ENCODE measurements at regions not wholly inside any gene's neighbourhood (a gene's known extent, or its start where the extent isn't known, plus 50 kb on each side); places are given as distances from the start of the nearest gene placed in this dataset.

- no peak for DNase-seq (ENCODE audit: low spot score)
These were observed 1676.7 kb upstream of the TENM3 start for GRCh38 chr4:180566492-180566891.

DNA sequence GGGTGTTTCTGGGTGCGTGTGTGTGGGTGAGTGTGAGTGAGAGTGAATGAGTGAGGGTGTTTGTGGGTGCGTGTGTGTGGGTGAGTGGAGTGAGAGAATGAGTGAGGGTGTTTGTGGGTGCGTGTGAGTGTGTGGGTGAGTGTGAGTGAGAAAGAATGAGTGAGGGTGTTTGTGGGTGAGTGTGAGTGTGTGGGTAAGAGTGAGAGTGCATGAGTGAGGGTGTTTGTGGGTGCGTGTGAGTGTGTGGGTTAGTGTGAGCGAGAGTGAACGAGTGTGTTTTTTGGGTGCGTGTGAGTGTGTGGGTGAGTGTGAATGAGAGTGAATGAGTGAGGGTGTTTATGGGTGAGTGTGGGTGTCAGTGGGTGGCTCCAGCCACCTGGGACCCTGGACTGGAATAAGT lies 1676.1 kb upstream of the TENM3 start:
- DNase-seq (ENCODE audit: low spot score): no peak

DNA sequence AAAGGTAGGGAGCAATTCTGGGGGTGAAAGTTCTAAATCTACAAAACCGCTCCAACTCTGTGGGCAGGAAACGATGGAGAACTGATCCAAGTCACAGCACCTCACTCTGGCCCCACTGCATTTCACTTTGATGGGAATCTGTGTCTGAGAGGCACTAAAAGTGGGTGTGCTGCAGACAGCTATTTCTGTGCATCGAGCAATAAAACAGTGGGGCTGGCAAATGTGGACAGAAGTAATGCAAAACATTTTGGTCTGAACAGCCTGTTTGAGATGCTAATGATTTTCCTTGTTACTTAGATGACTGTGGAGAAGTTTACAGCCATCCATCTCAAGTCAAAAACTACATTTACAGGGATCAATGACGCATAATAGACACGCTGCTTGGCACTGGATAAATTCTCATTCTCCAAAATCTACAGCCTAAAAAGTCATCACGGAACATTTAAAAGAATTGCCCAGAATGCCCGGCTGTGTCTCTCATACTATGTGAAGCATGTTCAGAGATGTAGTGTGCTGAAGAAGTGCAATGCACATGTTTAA lies 1671.6 kb upstream of the TENM3 start:
- no peak for DNase-seq (ENCODE audit: low spot score)

DNA sequence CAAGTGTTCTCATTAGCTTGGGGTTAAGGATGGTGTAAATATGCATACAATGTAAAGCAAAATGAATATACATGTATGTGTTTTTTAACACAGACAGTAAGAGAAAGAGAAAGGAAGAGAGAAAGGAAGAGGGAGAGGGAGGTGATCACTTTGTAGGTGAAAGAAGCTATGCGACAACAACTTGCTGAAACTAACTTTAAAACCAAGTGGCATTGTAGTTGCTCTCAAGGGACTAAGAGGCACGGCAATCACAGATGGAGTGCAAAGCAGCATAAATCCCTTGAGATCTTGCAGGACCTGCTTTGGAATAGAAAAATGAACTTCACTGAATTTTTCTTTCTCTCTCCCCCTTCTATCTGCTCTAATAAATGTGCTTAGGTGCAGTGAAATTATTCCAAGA lies 1665.0 kb upstream of the TENM3 start:
- no peak for DNase-seq (ENCODE audit: low spot score)

DNA sequence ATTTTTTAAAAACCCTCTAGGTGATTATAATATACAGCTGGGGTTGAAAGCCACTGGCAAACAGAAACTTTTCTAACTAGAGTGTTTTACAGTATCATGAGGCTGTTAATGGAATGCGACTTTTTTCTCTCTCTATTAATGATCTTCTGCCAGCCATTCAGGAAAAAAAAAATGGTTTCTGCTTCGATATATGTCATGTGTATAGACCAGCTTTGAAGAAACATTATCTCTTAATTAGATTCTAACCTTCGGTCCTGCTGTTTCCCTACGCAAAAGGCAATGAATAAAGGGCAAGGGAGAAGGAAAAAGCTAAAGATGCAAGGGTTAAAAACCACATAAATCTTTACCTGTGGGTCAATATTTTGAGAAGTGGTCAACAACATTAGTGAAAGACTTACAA lies 1662.1 kb upstream of the TENM3 start:
- DNase-seq (ENCODE audit: low spot score): no peak

DNA sequence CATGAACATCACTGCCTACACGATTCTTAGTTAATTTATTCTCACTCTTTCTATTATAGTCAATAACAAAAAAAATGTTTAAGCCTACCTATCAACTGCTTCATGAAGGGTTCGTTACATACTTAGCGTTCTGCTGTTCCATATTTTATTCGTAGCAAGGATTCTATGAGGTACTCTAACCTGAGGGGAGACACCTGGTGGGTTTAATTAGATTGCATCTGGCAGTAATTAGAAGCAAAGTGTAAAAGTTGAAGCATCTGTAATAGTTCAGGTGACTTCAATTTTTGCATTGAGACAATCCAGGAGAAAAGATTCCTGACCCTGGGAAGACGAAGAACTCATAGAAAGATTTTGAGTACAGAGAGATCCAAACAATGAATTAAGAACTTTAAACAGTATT lies 1655.8 kb upstream of the TENM3 start:
- no peak for DNase-seq (ENCODE audit: low spot score)

DNA sequence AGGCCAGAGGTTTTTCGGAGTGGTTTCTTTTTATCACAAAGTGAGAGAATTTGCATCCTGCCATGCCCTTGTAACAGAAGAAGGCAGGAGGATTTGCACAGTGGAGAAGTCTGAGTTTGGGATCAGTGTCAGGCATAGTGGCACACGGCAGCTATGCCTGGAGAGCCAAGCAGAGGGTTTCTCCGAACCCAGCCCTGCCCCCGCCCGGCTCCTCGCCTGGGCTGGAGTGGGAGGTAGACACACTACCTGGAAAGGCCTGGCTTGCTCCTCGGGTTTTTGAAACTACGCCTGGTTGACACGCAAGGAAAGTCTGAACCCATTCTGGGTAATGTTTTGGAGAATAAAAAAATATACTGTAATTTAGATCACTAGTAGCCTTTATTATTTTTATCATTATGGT lies 1653.6 kb upstream of the TENM3 start:
- no peak for DNase-seq (ENCODE audit: low spot score)

DNA sequence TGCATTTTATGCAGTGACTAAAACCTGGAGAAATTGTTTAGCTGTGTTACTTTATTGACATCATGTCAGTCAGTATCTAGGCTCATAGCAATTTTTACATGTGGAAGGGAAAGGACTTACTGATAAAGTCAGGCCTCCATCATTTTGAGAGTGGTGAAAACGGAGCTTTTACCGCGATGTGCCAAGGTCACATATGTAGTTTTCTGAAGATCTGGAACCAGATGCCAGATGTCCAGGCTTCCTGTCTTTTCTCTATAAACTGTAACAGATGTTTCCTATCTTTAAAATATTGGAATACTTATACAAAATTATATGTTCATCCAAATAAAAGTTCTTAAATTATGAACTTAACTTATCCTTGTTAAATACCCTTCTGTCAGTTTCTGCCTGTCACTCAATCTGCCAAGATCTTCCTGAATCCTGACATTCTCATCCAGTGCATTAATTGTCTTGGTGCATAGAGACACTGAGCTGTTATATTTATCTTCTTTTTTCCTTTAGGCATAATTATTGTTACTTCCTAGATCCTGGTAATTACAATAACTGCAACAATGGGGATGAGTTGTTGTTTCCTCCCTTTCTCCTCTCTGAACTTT lies 1646.2 kb upstream of the TENM3 start:
- DNase-seq (ENCODE audit: low spot score): no peak

DNA sequence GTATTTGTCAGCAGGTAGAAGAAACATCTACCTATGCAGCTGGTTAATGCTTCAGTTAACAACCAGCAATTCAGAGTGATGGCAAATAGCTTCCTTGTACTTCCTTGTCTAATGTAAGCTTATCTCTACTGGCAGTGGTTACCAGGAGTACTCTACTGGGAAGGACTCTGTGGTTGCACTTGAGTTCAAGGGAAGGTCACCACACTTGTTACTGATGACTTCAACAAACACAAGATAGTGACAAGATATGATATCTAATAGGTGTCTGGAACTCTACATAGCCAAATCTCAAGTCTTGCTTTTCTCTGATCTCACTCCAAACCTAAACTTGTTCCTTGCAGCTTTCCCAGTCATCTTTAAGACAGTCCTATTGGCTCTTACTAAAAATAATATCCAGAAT lies 1644.9 kb upstream of the TENM3 start:
- DNase-seq (ENCODE audit: low spot score): peak; percentile 13

- DNase-seq (ENCODE audit: low spot score): no peak
These were observed 1639.4 kb upstream of the TENM3 start for GRCh38 chr4:180603791-180604190.

- peak; percentile 5 for DNase-seq (ENCODE audit: low spot score)
These were observed 1632.9 kb upstream of the TENM3 start for GRCh38 chr4:180610324-180610723.

DNA sequence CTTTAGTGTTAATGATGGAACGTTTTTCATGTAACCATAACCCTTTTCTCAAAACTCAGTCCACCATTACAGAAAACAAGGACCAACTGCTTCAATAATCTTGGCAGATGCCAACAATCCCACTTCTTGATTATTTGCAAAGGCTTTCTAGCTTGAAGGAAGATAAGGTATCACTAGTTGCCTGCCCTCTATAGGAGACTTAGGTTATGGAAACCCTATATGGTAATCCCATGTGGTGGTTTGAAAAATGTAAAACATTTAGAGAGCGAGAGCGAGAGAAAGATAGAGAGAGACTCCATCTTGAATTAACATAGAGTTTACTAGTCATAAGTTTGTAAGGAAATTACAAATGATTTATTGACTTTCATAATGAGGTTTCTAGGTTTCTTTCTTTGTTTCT lies 1627.5 kb upstream of the TENM3 start:
- DNase-seq (ENCODE audit: low spot score): no peak

- DNase-seq (ENCODE audit: low spot score): peak; percentile 65
These were observed 1626.0 kb upstream of the TENM3 start for GRCh38 chr4:180617196-180617595.

- peak; percentile 47 for DNase-seq (ENCODE audit: low spot score)
These were observed 1624.8 kb upstream of the TENM3 start for GRCh38 chr4:180618396-180618795.

DNA sequence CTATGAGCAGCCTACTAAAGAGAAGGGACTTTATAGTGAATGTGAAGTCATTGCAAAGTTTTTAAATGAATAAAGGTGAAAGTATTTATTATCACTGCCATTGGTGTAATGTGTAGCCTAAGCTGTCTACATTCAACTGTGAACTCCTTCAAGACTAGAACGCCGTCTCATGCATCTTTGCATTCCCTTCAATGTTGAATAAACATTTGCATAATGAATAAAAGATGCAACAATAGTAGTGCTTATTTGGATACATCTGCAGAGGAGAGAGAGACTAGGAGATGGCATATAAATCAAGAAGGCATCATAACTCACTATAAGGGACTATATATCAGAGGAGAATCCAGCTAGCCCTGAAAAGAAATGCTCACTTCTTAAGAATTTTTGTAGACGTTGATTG lies 1623.8 kb upstream of the TENM3 start:
- DNase-seq (ENCODE audit: low spot score): no peak

DNA sequence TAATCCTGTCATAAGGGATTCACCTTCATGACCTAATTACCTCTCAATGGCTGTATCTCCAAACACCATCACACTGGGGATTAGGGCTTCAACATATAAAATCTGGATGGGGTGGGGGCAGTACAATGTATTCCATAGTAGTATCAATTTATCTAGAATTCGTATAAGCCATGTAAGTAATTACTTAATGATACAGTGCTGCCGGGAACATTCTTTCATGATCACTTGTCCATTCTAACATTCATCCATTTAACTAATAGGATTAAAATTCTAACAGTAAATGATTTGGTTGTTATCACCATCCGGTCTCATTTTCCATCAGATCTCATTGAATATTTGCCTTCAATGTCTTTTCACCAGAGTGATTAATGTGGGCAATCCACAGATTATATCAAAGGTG lies 1620.9 kb upstream of the TENM3 start:
- no peak for DNase-seq (ENCODE audit: low spot score)

- no peak for DNase-seq (ENCODE audit: low spot score)
These were observed 1617.5 kb upstream of the TENM3 start for GRCh38 chr4:180625653-180626052.

- no peak for DNase-seq (ENCODE audit: low spot score)
These were observed 1613.1 kb upstream of the TENM3 start for GRCh38 chr4:180630012-180630665.

- DNase-seq (ENCODE audit: low spot score): no peak
These were observed 1608.9 kb upstream of the TENM3 start for GRCh38 chr4:180634306-180634705.

DNA sequence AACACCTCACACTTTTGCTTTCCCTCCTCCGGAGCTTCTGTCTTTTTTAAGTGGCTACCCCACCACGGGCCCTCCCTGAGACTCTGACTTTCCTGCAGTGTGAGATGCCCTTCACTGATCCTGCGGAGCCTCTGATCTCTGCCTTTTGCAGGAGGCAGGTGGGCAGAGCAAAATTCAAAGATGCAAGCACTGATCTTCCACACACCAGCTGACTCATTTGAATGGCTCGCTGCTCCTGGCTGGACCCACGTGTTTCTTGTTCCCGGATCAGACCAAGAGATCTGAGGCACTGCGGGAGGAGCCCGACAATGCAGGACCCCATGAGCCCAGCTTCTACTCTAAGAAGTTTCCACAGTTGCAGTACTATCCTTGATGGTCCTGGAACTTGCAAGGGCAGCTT lies 1607.9 kb upstream of the TENM3 start:
- peak; percentile 39 for DNase-seq (ENCODE audit: low spot score)

- DNase-seq (ENCODE audit: low spot score): peak; percentile 80
These were observed 1606.4 kb upstream of the TENM3 start for GRCh38 chr4:180636696-180637404.

- DNase-seq (ENCODE audit: low spot score): no peak
These were observed 1605.6 kb upstream of the TENM3 start for GRCh38 chr4:180637616-180638015.

GRCh38 chr4:180640193-180640592 lies 1603.0 kb upstream of the TENM3 start:
- no peak for DNase-seq (ENCODE audit: low spot score)
